OCI-LY3 (cell line): ENCODE measurements at regions not wholly inside any gene's neighbourhood (a gene's known extent, or its start where the extent isn't known, plus 50 kb on each side); places are given as distances from the start of the nearest gene placed in this dataset.

Experiments used
- CTCF ChIP-seq: fragments of 200-600, 300-600 bp; sonication (generic); IDR thresholded peaks from 2 replicates; pipeline ENCODE4 v1.5.1; 2014; ENCODE audit warnings: antibody characterized with exemption, low read length, low read depth
- EZH2phosphoT487 ChIP-seq: fragments of 200-600 bp; shearing (Covaris generic); IDR thresholded peaks from 2 replicates; pipeline ENCODE4 v1.6.1; 2018; ENCODE audit warnings: antibody characterized with exemption, mixed run types, low read depth

- TF ChIP-seq CTCF, result no peak
- no peak for TF ChIP-seq EZH2phosphoT487
These were observed 238.4 kb downstream of the NDUFA10 start for GRCh38 chr2:239786791-239787190.
